ENCODE measurements at regions not wholly inside any gene's neighbourhood (a gene's known extent, or its start where the extent isn't known, plus 50 kb on each side); places are given as distances from the start of the nearest gene placed in this dataset.
A peak's percentile ranks its signal among the peaks of the same experiment; 100 is the strongest.

DNA sequence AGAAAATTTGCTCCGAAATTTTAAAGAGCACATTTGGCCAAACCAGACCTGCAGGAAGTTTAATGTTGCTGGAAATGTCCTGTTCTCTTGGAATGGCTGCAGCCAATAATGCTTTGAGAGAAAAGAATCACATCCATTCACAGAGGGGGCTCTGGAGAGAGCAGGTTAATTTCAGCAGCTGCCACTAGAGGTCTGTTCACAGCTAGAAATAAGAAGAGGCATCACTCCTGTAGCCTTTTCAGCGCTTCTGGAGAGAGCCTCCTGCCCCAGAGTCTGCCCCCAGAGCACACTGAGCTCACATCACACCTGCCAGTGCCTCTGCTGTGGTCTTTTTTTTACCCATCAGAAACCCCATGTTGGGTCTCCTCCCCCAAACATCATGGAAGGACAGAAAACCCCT is 124.8 kb upstream of the RAD23B start:
- DNase-seq (ENCODE audit: low read depth in 4 of 4, low spot score in 2 of 4) = peak in 1 of 4 donors; percentile 14

DNA sequence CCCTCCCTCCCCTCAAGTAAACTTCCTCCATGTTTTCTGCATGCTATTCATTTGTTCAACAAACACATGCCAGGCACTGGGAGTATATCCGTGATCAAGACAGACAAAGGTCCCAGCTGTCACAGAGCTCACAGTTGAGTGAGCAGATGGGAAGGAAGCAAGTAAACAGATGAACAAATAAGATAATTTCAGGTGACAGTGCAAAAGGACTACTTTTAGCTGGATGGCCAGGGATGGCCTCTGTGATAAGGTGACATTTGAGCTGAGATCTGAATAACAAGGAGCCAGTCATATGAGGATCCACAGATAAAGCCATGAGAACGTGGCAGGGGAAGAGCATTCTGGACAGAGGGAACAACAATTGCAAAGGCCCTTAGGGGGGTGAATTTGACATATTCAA is 121.7 kb upstream of the RAD23B start:
- DNase-seq (ENCODE audit: low read depth in 4 of 4, low spot score in 2 of 4) = no peak

DNA sequence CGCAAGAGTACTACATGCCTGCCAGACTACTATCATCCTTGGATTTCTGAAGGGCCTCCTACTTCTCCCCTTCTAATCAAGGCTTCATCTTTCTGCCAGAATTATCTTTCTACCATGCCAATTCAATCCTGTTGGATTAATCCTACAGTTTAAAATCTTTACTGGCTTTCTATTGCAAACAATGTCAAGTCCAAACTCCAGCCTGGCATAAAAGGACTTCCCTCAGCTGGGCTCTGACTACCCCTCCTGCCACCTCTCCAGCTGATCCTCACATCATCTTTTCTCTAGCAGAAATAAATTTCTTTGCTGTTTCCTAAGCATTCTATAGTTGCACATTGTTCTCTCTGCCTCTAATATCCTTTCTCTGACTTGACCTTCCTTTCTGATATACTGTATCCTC is 119.7 kb upstream of the RAD23B start:
- DNase-seq (ENCODE audit: low read depth in 4 of 4, low spot score in 2 of 4) = no peak

DNA sequence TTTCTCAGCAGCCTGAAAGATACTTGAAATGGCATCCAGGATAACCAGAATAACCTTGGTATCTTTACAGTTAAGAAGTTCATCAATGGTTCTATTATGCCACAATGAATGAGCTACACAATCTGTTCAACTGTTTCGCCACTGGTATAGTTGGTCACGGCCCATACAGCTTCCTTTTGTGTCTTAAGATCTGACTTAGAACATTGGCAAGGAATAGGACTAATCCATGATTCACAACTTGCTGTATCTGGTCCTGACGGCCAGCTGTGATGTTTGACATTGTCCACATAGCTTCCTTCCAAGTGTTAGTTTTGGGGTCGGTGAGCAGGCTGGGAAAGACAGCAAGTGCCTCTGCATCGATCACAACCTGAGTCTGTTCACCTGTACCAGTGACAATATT is 113.3 kb upstream of the RAD23B start:
- DNase-seq (ENCODE audit: low read depth in 4 of 4, low spot score in 2 of 4) = no peak

DNA sequence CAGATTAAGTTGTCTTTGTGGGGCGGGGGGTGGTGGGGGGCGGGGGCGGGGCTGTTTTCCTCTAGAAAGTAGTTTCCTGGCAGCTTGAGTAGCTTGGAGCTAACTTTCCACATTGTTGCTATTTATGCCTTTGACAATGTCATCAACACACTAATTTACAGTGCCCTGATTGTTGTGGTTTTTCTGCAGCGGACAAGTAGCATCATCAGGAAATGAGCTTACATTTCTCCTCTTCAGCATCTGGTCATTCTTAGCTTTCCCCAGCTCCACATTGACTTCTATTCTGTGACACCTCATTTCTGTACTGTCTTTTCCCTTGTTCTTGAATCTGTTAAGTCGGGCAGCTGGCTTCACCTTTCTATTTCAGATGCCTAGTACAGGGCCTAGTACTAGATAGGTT is 112.3 kb upstream of the RAD23B start:
- no peak for DNase-seq (ENCODE audit: low read depth in 4 of 4, low spot score in 2 of 4)

DNA sequence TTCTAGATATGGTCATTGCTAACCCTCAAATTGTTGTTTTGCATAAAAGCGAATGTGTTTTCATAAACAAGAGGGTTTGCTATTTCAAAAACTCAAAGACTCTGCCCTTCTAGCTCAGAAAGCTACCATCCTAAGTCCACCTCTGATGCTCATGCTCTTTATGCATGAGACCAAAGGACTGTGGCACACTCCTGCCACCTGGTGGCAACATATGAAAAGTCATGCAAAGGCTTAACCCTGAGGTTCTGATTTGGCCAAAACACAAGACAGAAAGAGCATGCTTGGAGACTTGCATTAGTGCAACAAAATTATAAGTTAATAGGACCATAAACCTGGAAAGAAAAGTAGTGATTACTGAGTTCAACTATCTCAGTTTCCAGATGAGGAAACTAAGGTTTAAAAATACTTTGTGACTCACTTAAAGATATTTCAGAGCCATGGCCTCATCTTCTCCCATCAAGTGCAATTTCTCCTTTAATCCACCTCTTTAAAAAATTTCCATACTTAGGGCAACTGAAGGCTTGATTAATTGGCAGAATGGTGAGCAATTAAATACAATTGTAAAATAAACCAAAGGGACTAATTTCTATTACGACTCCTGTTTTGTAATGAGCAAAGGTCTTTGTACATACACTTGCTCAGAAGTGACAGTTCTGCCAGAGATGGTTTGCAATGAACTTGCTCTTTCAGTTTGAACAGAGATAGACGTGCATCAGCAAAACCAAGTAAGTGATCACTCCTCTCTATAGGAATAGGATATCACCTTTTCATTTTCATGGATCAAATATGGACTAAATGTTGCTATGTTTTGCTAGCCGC is 110.7 kb upstream of the RAD23B start:
- peak; percentile 50 to 81 (median 60) for DNase-seq (ENCODE audit: low read depth in 4 of 4, low spot score in 2 of 4)

DNA sequence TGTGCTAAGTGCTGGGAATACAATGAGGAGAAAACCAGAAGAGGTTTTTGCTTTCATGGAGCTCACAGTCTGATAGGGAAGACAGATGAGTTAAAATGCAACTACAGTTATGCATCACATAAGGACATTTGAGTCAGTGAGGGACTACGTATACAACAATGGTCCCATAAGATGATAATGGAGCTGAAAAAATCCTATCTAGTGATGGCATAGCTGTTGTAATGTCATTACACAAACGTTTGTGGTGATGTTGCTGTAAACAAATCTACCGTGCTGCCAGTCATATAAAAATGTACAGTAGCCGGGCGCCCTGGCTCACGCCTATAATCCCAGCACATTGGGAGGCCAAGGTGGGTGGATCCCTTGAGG is 110.1 kb upstream of the RAD23B start:
- DNase-seq (ENCODE audit: low read depth in 4 of 4, low spot score in 2 of 4) = no peak

DNA sequence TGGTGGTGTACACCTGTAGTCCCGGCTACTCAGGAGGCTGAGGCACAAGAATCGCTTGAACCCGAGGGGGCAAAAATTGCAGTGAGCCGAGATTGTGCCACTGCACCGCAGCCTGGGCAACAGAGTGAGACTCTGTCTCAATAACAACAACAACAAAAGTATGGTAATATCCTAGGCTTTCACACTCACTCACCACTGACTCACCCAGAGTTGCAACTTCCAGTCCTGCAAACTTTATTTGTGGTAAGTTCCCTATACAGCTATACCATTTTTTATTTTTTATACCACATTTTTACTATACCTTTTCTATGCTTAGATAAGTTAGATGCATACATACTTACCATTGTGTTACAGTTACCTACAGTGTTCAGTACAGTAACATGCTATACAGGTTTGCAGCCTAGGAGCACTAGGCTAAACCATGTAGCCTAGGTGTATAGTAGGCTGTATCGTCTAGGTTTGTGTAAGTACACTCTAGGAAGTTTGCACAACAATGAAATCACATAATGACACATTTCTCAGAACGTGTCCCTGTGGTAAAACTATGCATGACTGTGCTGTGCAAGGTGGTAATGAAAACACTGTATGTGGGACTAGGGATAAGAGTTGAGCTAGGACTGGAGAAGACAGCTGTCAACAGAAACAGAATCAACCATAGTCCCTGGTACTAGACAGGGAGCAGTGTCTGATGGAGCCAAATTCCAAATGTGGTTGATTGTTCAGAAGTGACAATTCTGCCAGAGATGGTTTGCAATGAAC is 109.5 kb upstream of the RAD23B start:
- no peak for DNase-seq (ENCODE audit: low read depth in 4 of 4, low spot score in 2 of 4)

DNA sequence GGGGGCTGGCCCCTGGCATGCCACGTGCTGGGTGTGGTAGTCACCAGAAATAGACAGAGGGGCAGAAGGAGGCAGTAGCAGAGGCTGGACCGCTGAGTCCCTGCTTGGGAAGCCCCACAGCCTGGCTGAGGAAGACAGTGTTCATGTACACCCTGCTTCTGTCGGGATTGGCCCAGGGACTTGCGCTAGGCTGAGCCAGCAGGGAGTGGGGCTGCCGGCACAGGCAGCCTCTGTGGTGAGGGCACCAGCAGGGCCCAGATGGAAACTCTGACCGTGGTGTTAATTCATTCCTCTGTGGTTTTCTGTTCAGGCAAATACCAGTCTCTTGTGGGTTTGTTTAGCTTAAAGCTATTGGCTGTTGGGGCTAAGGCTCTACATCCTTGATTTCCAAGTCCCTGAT is 108.6 kb upstream of the RAD23B start:
- DNase-seq (ENCODE audit: low read depth in 4 of 4, low spot score in 2 of 4) = no peak

DNA sequence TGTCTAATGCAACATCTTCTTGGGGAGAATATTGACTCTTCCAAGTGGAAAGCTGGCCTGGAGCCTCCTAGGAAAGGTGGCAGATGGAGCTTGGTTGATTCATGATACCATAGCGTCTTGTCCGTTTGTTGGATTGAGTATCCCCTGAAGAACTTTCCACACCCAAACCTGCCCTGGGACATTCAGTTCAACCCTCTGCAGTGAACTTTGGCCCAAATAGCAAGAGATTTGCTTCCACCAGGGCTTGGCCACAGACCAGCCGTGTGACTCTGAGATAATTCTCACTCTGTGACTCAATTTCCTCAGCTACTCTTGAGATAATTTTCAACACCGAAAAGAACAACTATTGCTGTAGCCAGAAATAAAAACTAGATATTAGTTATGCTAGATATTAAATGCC is 108.0 kb upstream of the RAD23B start:
- no peak for DNase-seq (ENCODE audit: low read depth in 4 of 4, low spot score in 2 of 4)

DNA sequence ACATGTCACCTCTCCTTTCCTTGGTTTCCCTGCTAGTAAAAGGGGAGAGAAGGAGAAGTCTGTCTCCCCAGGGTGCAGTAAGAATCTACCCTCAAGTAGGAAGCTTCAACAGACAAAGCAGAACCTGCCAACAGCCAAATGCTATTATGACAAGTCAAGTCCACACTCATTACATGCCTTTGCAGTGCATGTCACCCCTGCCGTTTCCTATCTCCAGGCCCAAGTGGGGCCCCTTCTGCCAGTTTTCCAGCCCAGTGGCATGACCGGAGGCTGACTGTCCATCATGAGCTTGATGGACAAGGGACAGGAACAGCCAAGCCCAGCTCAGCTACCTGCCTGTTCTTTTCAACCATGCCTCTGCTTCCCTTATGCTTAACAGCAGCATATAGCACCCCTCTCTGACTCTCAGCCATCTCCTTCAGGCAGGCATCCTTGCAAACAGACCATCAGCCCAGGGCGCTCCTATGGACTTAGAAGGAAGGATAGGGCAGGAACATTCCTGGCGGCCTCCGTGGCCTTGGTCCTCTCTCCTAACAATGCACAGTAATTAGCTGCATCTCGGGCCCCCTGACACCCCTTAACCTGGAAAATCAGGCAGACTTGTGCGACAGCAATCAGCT is 107.2 kb upstream of the RAD23B start:
- DNase-seq (ENCODE audit: low read depth in 4 of 4, low spot score in 2 of 4) = no peak

DNA sequence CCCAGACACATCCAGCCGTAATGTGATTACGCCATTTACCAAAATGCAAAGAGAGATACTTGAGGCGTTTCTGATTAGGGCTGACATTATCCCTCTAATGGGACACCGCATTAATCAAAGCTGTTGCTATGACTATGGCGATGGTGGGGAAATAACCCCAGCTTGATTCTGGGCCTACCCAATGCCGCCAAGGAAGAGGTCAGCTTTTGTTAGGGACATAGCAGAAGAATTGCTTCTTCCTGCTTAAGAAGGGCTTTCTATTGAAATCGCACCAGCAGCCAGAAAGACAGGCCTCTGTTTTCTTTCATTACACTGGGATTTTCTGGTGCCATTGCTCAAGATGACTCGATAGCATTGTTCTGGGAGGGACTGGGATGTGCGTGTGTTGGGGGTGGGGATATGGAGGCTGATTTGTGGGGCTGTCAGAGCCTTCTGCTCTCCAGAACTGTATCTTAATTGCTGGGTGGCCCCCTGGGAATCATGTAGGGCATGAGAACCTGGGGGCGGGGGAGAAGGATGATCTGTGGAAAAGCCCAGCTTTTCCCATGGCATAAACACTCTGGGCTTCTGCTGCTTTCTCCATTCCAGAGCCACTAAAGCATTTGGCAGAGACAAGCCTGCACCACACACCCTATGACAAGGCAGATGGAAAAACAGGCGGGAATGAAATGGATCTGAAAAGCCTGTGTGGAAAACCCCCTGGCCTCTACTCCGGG is 106.5 kb upstream of the RAD23B start:
- DNase-seq (ENCODE audit: low read depth in 4 of 4, low spot score in 2 of 4) = no peak

DNA sequence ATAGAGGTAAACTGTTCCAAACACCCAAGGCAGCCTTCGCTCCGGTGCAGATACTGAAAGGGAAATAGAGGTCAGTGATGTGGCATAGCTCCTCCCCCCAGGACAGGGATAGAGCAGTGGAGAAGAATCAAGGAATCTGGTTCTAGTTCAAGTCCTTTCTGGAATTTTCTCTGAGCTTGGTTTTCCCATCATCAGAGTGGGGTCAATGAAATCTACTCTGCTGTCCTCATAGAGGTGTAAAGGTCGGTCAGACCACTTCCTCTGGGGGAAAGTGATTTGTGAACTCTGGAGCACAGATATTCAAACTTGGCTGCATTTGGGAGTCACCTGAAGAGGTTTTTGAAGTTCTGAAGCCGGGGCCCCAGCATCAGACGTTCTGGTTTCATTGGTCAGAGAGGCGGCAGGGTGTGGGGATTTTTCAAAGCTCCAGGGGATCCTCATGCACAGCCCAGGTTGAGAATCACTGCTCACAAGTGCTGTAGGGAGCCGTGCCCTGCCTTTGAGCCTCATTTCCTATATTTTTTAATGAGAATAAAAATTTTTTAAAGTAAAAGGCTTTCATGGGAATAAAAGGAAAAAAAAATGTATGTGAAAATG is 105.7 kb upstream of the RAD23B start:
- no peak for DNase-seq (ENCODE audit: low read depth in 4 of 4, low spot score in 2 of 4)

DNA sequence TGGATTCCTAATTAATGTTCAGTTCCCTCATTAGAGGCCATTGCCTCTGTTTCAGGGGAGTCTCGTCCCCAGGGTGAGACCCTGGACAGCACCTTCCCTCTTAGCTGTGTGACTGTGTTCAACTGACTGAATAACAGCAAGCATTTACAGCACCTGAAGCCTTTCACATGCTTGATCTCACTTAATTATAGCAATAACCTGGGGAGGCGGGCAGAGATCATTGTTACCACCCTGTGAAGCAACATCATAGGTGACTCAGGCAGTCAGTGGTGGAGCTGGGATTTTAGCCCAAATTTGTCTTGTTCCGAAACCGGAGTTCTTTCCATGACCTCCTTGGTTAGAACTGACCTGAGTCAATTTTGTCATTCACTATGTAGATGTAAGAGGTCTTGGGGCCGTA is 105.2 kb upstream of the RAD23B start:
- DNase-seq (ENCODE audit: low read depth in 4 of 4, low spot score in 2 of 4) = no peak

DNA sequence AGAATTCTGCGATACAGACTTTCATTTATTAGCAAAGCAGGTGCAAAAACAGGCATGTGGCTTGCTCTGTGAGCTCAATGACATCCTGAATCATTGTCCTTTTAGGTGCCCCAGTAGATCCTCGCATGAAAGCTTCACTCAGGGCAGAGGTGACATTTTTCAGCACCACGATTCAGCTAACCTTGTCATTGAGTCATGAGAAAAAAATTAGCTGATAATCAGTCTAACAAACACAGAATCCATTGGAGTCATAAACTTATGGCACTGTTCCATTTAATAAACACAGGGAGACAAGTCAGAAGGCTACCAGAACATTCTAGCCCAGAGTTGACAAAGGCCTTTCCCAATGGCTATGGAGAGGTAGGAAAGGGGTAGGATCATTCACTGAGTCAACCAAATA is 104.8 kb upstream of the RAD23B start:
- DNase-seq (ENCODE audit: low read depth in 4 of 4, low spot score in 2 of 4) = no peak

DNA sequence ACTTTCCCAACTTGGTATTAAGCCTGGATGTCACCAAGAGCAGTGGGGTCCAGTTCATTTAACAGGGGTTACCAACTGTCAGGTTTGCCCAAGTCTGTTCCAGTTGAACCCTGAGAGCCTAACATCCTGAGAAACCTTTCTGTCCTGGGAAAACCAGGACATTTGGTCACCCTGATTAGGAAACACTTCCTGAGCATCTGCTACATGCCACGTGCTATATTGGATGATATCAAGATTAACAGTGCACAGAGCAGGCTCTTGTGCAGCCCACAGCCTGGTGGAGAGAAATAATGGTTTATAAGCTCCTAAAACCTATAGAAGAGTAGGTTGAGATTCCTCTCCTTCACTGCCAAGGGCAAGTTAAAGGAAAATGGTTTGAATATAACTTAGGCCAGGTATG is 102.9 kb upstream of the RAD23B start:
- DNase-seq (ENCODE audit: low read depth in 4 of 4, low spot score in 2 of 4) = no peak

DNA sequence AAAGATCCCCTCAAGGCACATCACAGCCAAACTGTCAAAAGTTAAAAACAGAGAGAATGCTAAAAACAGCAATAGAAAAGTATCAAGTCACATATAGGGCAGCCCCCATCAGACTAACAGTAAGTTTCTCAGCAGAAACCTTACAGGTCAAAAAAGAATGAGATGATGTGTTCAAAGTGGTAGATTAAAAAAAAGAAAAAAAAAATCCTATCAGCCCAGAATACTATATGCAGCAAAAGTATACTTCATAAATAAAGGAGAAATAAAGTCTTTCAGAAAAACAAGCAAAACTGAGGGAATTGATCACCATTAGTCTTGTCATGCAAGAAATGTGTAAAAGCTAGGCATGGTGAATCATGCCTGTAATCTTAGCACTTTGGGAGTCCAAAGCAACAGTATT is 99.9 kb upstream of the RAD23B start:
- no peak for DNase-seq (ENCODE audit: low read depth in 4 of 4, low spot score in 2 of 4)

DNA sequence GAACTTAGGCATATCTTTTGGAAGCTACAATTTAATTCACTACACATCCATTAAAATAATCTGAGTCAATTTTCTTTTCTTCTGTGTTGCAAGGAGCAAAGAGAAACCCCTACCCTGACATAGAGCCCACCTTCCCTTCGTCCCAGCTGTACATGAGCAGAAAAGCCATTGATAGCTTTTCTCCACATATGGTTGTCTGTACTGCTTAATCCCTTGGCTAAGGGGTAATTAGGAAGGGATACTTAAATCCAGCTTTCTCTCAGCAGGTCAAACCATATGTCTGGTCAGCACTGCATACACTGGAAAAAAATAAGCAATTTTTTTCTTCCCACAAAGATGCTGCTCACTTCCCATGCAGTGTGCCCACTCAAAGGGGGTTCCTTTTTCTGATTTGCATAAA is 94.7 kb upstream of the RAD23B start:
- DNase-seq (ENCODE audit: low read depth in 4 of 4, low spot score in 2 of 4) = no peak

DNA sequence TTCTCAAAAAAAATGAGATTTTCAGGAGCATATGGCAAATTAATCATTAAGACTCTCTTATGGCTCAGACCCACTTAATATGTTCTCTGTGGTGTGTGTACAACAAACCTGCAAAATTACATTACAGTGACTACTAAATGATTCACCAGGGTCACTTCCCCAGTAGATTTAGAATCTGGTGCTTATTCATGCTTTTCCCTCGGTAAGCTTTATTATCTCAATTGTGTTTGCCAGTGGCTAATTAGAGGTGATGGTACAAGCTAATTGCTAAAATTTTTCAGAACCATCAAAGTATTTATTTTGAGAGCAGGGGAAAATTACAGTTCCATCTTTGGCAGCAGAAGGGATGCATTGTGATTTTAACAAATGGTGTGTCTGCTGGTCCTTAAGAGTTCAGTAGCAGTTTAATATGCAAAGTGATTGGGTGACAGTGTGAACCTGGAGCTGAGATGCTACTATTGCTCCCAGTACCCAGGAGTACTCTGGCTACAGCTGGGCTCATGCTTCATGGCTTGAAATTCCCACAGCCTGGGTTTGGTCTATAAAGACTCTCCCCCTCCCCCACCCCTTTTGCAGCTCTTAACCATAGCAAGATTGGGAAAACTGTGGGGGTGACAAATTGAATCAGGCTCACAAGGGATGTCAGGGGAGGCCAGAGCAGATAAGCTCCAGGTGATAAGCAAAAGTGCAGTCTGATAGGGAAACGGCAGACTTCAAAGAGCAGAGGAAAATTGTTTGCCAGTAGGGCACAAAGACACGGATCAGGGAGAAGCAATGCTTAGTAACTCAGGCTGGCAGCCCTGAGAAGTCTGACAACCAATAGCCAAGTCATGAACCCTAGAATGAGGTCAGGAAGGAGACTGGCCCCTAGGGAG is 92.8 kb upstream of the RAD23B start:
- no peak for DNase-seq (ENCODE audit: low read depth in 4 of 4, low spot score in 2 of 4)

DNA sequence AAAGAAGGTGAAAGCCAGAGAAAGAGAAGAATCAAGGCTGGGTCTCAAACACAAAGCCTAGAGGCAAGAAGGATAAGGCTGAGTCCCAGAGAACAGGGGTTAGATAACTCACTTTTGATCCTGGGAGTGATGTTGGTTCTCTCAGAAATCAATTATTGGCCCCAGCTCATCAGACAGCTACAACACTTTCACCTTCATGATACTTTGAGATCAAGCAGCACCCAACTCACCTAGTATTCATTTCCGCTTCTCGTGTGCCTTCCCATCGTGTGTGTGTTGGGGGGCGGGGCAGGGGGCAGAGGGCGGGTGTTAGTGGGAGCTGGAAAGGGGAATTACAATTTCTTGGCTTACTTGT is 92.2 kb upstream of the RAD23B start:
- no peak for DNase-seq (ENCODE audit: low read depth in 4 of 4, low spot score in 2 of 4)
